HG02943 (cell line): ENCODE measurements at regions not wholly inside any gene's neighbourhood (a gene's known extent, or its start where the extent isn't known, plus 50 kb on each side); places are given as distances from the start of the nearest gene placed in this dataset.

Source experiments
- ATAC-seq: cut with Tn5 transposase; IDR thresholded peaks from one replicate; pipeline ENCODE4 v1.9.1; 2021; ENCODE audit warnings: mild to moderate bottlenecking, low read depth, moderate library complexity; ENCODE audit not compliant: unreplicated experiment

DNA sequence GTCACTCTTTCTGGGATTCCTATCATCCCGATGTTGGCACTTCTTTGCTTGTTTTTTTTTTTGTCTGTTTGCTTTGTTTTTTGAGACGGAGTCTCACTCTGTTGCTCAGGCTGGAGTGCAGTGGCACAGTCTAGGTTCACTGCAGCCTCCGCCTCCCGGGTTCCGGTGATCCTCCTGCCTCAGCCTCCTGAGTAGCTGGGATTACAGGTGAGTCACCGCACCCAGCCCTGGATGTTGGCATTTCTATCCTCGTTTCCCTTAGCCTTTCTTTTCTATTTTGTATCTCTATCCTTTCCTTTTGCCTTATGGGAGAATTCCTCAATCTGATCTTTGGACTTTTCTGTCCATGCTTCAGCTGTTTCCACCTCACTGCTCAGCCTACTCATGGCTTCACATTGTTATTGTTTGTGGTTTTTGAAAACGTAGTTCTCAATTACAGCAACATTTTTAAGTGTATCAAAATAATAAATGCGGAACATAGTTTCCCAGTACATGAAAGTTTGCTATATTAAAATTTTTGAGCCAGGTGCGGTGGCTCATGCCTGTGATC lies 62.1 kb upstream of the ZNF516 start:
- no peak for ATAC-seq

DNA sequence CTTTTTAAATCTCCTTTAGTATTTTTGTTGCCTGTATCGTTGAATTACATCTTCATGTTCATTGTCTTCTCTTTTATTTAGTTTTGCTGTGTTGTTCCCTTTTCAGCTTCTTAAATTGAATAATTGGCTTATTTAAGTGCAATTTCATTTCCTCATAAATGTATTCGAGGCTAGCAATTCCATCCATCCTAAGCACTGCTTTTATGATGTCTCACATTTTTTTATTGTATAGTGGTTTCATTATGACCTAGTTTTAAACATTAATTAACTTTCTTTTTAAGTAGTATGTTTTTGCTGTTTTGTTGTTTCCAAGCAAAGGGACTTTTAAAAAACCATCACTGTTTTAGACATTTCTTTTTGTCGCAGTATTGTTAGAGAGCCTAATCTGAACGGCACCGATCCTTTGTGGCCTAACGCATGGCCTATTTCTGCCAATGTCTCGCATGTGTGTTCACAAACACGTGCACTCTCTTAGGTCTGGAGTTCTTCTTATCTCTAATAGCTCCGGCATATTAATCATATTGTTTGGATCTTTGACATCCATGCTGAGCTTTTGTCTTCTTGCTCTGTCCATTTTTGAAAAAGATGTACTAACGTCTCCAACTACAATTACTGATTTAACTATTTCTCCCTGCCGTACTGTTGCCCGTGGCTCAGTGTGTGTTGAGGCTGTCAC lies 59.6 kb upstream of the ZNF516 start:
- no peak for ATAC-seq

DNA sequence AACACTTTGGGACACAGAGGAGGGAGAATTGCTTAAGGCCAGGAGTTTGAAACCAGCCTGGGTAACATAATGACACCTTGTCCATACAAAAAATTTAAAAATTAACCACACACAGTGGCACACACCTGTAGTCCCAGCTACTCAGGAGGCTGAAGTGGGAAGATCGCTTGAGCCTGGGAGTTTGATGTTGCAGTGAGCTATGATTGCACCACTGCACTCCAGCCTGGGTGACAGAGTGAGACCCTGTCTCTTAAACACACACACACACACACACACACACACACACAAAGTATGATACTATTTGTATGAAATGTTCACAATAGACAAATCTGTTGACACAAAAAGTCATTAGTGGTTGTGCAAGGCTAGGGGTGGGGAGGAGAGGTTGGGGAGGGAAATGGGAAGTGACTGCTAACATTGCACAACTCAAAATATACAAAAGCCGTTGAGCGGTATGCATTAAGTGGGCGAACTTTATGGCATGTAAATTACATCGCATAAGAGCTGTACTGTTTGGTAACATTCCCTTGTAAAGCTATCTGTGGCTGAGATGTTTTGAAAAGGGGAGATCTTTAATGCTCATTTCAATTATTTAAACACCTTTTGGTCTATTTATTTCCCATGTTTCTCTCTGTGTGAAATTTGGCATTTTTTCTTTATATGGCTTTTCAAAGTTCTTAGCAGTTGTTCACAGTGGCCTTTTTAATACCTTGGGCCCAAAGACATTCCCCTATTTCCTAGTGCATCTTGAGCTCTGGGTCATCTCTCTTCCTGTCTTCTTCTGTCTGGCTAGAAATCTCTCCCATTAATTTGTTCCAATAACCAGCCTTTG lies 58.9 kb upstream of the ZNF516 start:
- ATAC-seq: no peak

DNA sequence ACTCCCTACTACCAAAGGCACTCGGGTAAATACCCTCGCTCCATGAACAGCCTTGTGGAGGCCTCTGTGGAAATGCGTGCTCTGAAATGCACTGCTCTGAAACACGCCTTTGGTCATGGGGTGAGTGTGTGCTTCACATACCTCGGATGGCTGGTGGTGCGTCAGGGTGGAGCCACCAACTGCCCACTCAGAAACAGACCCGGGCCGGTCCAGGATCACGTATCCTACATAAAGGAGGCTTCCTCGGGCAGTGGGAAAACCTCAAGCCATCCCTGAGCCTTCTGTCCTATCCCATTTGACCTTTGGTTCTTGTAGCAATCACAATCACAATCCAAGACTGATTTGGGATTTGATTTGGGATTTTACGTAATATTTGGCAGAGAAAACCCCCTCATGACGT lies 53.5 kb upstream of the ZNF516 start:
- no peak for ATAC-seq

DNA sequence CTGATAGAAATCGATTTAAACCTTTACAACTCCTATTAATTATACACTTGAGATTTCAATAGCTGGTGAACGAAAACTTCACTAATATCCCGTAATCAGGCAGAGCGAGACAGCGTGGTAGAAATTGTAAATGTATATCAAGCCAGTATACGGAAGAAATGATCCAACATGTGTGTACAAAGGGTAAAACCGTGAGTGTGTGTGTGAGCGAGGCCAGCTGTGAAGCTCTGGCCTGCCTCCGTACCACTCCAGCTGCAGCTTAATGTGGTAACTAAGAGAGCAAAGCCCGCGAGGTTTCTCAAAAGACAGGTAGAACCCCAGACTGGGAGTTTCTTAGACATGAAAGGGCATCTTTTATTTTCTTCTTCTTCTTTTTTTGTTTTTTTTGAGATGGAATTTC lies 52.3 kb upstream of the ZNF516 start:
- ATAC-seq: no peak

DNA sequence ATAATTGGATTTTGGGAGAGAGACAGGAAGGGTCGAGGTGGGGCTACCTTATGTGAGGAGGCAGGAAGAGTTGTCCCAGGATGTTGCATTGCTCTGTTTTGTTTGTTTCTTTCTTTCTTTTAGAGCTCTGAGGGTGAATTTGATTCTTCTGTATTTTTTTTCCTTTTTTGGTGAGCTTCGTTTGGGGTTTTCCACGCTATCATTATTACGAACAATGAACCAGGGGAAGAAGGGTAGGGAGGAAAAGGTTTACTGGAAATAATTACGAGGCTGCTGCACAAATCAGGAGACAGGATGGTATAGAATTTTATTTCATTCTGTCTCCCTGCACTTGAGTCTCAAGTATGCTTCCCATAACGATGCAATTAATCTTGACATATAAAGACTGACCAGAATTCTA lies 51.4 kb upstream of the ZNF516 start:
- ATAC-seq: no peak

DNA sequence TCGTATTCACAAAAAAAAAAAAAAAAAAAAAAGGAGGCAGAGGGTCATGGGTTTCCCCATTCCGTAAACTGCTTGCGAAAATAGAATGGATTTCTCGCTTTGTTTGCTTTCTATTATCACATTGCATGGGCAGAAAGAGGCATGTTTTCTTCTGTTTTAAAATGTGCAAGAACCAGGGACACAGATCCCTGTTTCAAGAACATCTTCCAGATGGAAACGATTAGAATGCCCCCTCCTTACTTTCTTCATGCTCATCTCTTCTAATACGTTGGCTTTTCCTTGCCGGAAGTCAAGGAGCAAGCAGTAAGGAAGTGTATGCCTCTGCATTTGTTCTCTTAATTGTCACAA lies 51.0 kb upstream of the ZNF516 start:
- ATAC-seq: no peak

DNA sequence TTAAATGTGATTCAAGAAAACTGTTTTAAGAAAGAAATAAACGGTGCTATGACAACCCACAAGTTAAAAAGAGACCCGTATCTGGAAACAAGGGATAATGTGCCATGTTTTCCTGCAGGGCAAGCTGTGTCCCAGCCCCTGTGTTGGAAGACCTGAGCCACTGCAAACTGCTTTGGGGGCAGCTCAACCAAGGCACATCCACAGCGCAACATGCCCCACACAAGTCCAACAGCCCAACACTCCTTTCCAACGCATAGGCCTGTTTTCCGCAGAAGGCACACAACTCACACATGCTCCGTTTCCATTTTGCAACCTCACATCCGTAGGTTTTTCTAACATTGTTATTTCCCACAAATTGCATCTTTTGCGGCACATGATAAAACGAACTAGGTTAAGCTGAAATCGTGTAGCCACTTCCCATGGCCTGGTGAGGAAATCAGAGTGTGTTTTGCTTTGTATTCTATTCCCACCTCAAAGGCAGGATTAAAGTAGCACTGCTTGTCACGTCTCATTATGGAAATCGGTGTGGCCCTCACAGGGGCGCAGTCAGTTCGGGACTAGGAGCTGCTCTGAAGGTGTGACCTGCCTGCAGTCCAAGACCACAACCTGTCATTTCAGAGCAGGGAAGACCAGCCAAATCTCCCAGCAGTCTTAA lies 50.5 kb upstream of the ZNF516 start:
- ATAC-seq: no peak

DNA sequence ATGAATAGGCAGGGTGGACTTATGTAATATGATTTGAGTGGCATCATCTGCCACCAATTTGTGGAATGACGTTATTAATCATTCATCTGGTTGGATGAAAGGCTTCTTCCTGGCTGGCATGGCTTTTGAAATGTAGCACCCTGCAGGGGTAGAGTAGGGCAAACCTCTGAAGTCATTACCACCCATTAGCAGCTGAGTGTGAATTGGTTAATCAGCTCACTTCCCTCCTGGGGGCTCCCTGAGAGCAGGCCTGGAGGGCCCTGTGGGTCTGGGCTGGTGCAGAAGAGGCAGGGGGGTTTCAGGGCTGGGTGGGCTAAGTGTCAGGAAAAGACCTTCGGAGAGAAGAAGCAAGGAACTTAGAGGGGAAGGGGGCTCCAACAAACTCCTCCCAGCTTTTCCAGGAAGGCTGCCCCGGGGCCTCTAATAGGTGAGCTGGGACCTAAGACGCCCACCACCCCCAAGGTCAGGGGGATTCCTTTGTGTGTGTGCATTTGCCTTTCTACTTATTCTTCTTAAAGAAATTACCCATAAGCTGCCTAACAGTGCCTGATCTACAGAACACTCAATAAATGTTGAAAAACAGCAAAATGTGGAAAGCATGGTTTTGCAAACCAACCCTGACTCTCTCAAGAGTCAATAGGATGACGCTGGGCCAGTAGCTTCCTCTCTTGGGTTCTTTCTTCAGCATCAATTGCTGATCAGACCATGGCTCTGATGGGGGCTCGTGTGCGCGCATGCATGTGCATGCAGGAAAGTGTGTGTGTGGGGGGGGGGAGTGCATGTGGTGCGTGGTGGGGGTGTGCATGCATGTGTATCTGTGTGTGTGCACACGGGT lies 49.7 kb upstream of the ZNF516 start:
- ATAC-seq: no peak
